Breast epithelium (tissue), 4 donors: ENCODE measurements at regions not wholly inside any gene's neighbourhood (a gene's known extent, or its start where the extent isn't known, plus 50 kb on each side); places are given as distances from the start of the nearest gene placed in this dataset.

Source experiments
- DNase-seq, 2 donors: peaks; one replicate each; pipeline ENCODE4 v3.0.0-alpha.2; 2019; ENCODE audit warnings: low spot score in 2 of 2
- H3K27ac ChIP-seq, 2 donors: fragments of 200-600 bp; sonication (generic) in 1 of 2; one replicate each; pipeline ENCODE4 v1.5.1; 2016 to 2019; ENCODE audit warnings: mild to moderate bottlenecking in 1 of 2
- H3K27me3 ChIP-seq, 2 donors: fragments of 200-600 bp; sonication (generic) in 1 of 2; one replicate each; pipeline versions ENCODE4 v1.5.1 to v1.6.0; 2017 to 2019; ENCODE audit warnings: control low read depth in 1 of 2, mild to moderate bottlenecking in 1 of 2
- H3K36me3 ChIP-seq: fragments of 200-600 bp; one replicate; pipeline ENCODE4 v1.5.1; 2019
- H3K4me1 ChIP-seq, 2 donors: fragments of 200-600 bp; sonication (generic); one replicate each; pipeline ENCODE4 v1.5.1; 2016 to 2019; ENCODE audit warnings: control low read depth in 1 of 2
- H3K4me3 ChIP-seq, 3 donors: fragments of 200-600 bp; sonication (generic); 1 replicate in 2 of 3; 2 replicates in 1 of 3; pipeline ENCODE4 v1.5.1; 2016 to 2019; ENCODE audit warnings: mild to moderate bottlenecking in 3 of 3, moderate library complexity in 2 of 3
- H3K9me3 ChIP-seq, 2 donors: fragments of 200-600 bp; sonication (generic) in 1 of 2; one replicate each; pipeline ENCODE4 v1.5.1; 2016 to 2019; ENCODE audit warnings: control low read depth in 1 of 2
- CTCF ChIP-seq, 3 donors: fragments of 450-650 bp; IDR thresholded peaks; one replicate each; pipeline ENCODE4 v1.5.1; 2016 to 2017; ENCODE audit warnings: antibody characterized with exemption in 3 of 3, mild to moderate bottlenecking in 3 of 3, moderate library complexity in 3 of 3
- POLR2A ChIP-seq: fragments of 450-650 bp; IDR thresholded peaks from one replicate; pipeline ENCODE4 v1.6.1; 2016; ENCODE audit warnings: antibody characterized with exemption, mild to moderate bottlenecking, moderate library complexity
- POLR2AphosphoS5 ChIP-seq, 3 donors: sonication (generic); formaldehyde crosslinking; IDR thresholded peaks; one replicate each; pipeline ENCODE4 v1.6.1; 2017; ENCODE audit warnings: antibody characterized with exemption in 3 of 3
- intact Hi-C: fragments of 100-400 bp; cut with DNase I; formaldehyde crosslinking; loops from one replicate; pipeline ENCODE4 v1.15.1; 2023; ENCODE audit warnings: low total_unique reads

- TF ChIP-seq POLR2AphosphoS5 (IDR thresholded peaks at IDR 0.05), result no peak
- no peak for TF ChIP-seq POLR2A
- no peak for TF ChIP-seq CTCF (IDR thresholded peaks at IDR 0.05)
- no peaks in the 10 kb centered on the region for H3K4me1 ChIP-seq
Measured at GRCh38 chr4:141810038-141810711, 173.8 kb downstream of the IL15 start.

GRCh38 chr4:141810712-141811375 is 174.5 kb downstream of the IL15 start:
- H3K27ac ChIP-seq, result no peak overlapping the region
- H3K36me3 ChIP-seq, result peaks cover under 1% of the 10 kb centered on the region
- no peaks in the 10 kb centered on the region for H3K4me1 ChIP-seq
- no peaks in the 10 kb centered on the region for H3K9me3 ChIP-seq
- no peak overlapping the region for H3K4me3 ChIP-seq
- no peak for TF ChIP-seq POLR2AphosphoS5 (IDR thresholded peaks at IDR 0.05)
- no peaks in the 10 kb centered on the region for H3K27me3 ChIP-seq
- DNase-seq, result no peak
- intact Hi-C loops, result no loop called here

More at GRCh38 chr4:141810038-141810711, 173.8 kb downstream of the IL15 start:
- no peak overlapping the region for H3K4me3 ChIP-seq
- H3K27ac ChIP-seq, result no peak overlapping the region
- no peak for DNase-seq
- peaks cover 3% of the 10 kb centered on the region for H3K36me3 ChIP-seq
- no peaks in the 10 kb centered on the region for H3K27me3 ChIP-seq
- intact Hi-C loops, result no loop called here
- H3K9me3 ChIP-seq, result no peaks in the 10 kb centered on the region

- no peaks in the 10 kb centered on the region for H3K27me3 ChIP-seq
- TF ChIP-seq CTCF (IDR thresholded peaks at IDR 0.05) (no peak), POLR2AphosphoS5 (IDR thresholded peaks at IDR 0.05) (no peak), POLR2A (no peak)
- DNase-seq, result no peak
- no peak overlapping the region for H3K27ac ChIP-seq
- H3K4me3 ChIP-seq, result no peak overlapping the region
- no peaks in the 10 kb centered on the region for H3K36me3 ChIP-seq
- H3K4me1 ChIP-seq, result no peaks in the 10 kb centered on the region
- H3K9me3 ChIP-seq, result no peaks in the 10 kb centered on the region
- intact Hi-C loops, result no loop called here
Measured at GRCh38 chr4:141812158-141812557, 175.8 kb downstream of the IL15 start.

GRCh38 chr4:141814499-141814898 is 178.1 kb downstream of the IL15 start:
- H3K36me3 ChIP-seq, result no peaks in the 10 kb centered on the region
- H3K27ac ChIP-seq, result no peak overlapping the region
- H3K4me3 ChIP-seq, result no peak overlapping the region
- no peaks in the 10 kb centered on the region for H3K27me3 ChIP-seq
- intact Hi-C loops, result no loop called here
- TF ChIP-seq CTCF (IDR thresholded peaks at IDR 0.05) (no peak), POLR2AphosphoS5 (IDR thresholded peaks at IDR 0.05) (no peak), POLR2A (no peak)
- DNase-seq, result no peak
- no peaks in the 10 kb centered on the region for H3K9me3 ChIP-seq
- no peaks in the 10 kb centered on the region for H3K4me1 ChIP-seq

- Histone ChIP-seq H3K4me1 (no peaks in the 10 kb centered on the region), H3K9me3 (no peaks in the 10 kb centered on the region), H3K27ac (no peak overlapping the region), H3K27me3 (no peaks in the 10 kb centered on the region), H3K4me3 (no peak overlapping the region), H3K36me3 (no peaks in the 10 kb centered on the region)
- no peak for DNase-seq
- TF ChIP-seq CTCF (IDR thresholded peaks at IDR 0.05), result no peak
- TF ChIP-seq POLR2A, result no peak
- no peak for TF ChIP-seq POLR2AphosphoS5 (IDR thresholded peaks at IDR 0.05)
- intact Hi-C loops, result no loop called here
Measured at GRCh38 chr4:141815646-141816045, 179.3 kb downstream of the IL15 start.
